Hepatocyte (in vitro differentiated cells): ENCODE measurements at regions not wholly inside any gene's neighbourhood (a gene's known extent, or its start where the extent isn't known, plus 50 kb on each side); places are given as distances from the start of the nearest gene placed in this dataset.

Experiments
- DNase-seq: peaks from one replicate; pipeline ENCODE4 v3.0.0-alpha.2; 2016; ENCODE audit warnings: low spot score
- H2AFZ ChIP-seq: fragments of 200-600 bp; sonication (generic); 2 replicates; pipeline ENCODE4 v1.6.0; 2016; ENCODE audit warnings: antibody characterized with exemption, mild to moderate bottlenecking
- H3K27ac ChIP-seq: fragments of 200-600 bp; sonication (generic); 2 replicates; pipeline ENCODE4 v1.5.1; 2016; ENCODE audit warnings: mild to moderate bottlenecking
- H3K27me3 ChIP-seq: fragments of 200-600 bp; sonication (generic); 2 replicates; pipeline ENCODE4 v1.6.1; 2016
- H3K36me3 ChIP-seq: fragments of 200-600 bp; sonication (generic); replicated peaks from 2 replicates; pipeline ENCODE4 v1.5.1; 2016; ENCODE audit warnings: low read depth; ENCODE audit not compliant: insufficient read depth
- H3K4me1 ChIP-seq: fragments of 200-600 bp; sonication (generic); 2 replicates; pipeline ENCODE4 v1.5.1; 2016; ENCODE audit warnings: mild to moderate bottlenecking, moderate library complexity; ENCODE audit not compliant: insufficient read depth
- H3K4me2 ChIP-seq: fragments of 200-600 bp; sonication (generic); 2 replicates; pipeline ENCODE4 v1.6.0; 2016
- H3K4me3 ChIP-seq: fragments of 200-600 bp; sonication (generic); 2 replicates; pipeline ENCODE4 v1.5.1; 2016; ENCODE audit warnings: mild to moderate bottlenecking
- H3K79me2 ChIP-seq: fragments of 200-600 bp; sonication (generic); 2 replicates; pipeline ENCODE4 v1.6.0; 2017; ENCODE audit warnings: mild to moderate bottlenecking
- H3K9me2 ChIP-seq: fragments of 200-600 bp; sonication (generic); replicated peaks from 2 replicates; pipeline ENCODE4 v1.6.0; 2017; ENCODE audit warnings: mild to moderate bottlenecking; ENCODE audit not compliant: insufficient read depth
- H3K9me3 ChIP-seq: fragments of 200-600 bp; sonication (generic); 2 replicates; pipeline ENCODE4 v1.5.1; 2016; ENCODE audit warnings: low read depth, mild to moderate bottlenecking
- H4K20me1 ChIP-seq: fragments of 200-600 bp; sonication (generic); 2 replicates; pipeline ENCODE4 v1.6.0; 2016; ENCODE audit warnings: mild to moderate bottlenecking; ENCODE audit not compliant: insufficient read depth, poor library complexity, severe bottlenecking
- CTCF ChIP-seq: fragments of 200-600 bp; sonication (generic); IDR thresholded peaks from 2 replicates; pipeline ENCODE4 v1.5.1; 2016; ENCODE audit warnings: antibody characterized with exemption, mild to moderate bottlenecking; ENCODE audit not compliant: poor library complexity
- EZH2 ChIP-seq: fragments of 200-600 bp; sonication (generic); IDR thresholded peaks from 2 replicates; pipeline ENCODE4 v1.6.1; 2016; ENCODE audit warnings: antibody characterized with exemption, mild to moderate bottlenecking, borderline replicate concordance
- EZH2phosphoT487 ChIP-seq: fragments of 200-600 bp; sonication (generic); IDR thresholded peaks from one replicate; pipeline ENCODE4 v1.6.1; 2018; ENCODE audit warnings: antibody characterized with exemption, mild to moderate bottlenecking, low read depth, moderate library complexity; ENCODE audit not compliant: unreplicated experiment, severe bottlenecking
- WGBS: methylation state at CpG from one replicate; pipeline ENCODE4 v1.1.6; 2016; ENCODE audit warnings: low lambda C conversion rate; ENCODE audit errors: missing lambda C conversion rate; 5-methylcytosine and 5-hydroxymethylcytosine counted together

GRCh38 chr7:46488607-46489006 lies 567.5 kb upstream of the IGFBP3 start:
- H3K9me3 ChIP-seq: no peaks in the 10 kb centered on the region
- H3K4me3 ChIP-seq: no peak overlapping the region
- H3K27ac ChIP-seq: no peak overlapping the region
- H3K27me3 ChIP-seq: no peaks in the 10 kb centered on the region
- H3K4me2 ChIP-seq: no peak overlapping the region
- H4K20me1 ChIP-seq: no peaks in the 10 kb centered on the region
- TF ChIP-seq EZH2phosphoT487 (no peak), CTCF (no peak), EZH2 (no peak)
- H3K9me2 ChIP-seq: no peaks in the 10 kb centered on the region
- WGBS: 59% methylated on average over 2 of the region's 2 CpGs
- peaks cover 18% of the 10 kb centered on the region for H3K4me1 ChIP-seq
- no peak overlapping the region for H2AFZ ChIP-seq
- H3K36me3 ChIP-seq: no peaks in the 10 kb centered on the region
- DNase-seq: no peak
- no peaks in the 10 kb centered on the region for H3K79me2 ChIP-seq

- 65% methylated on average over 5 of the region's 5 CpGs for WGBS
- TF ChIP-seq EZH2phosphoT487: no peak
- TF ChIP-seq CTCF: no peak
- no peak for TF ChIP-seq EZH2
- Histone ChIP-seq H3K4me2 (no peak overlapping the region), H3K79me2 (no peaks in the 10 kb centered on the region), H3K4me3 (no peak overlapping the region), H3K9me3 (no peaks in the 10 kb centered on the region), H2AFZ (no peak overlapping the region), H3K36me3 (no peaks in the 10 kb centered on the region), H3K9me2 (no peaks in the 10 kb centered on the region), H4K20me1 (no peaks in the 10 kb centered on the region), H3K27me3 (no peaks in the 10 kb centered on the region), H3K4me1 (peaks cover 18% of the 10 kb centered on the region), H3K27ac (peak overlapping the region; percentile 47)
- peak; percentile 48 for DNase-seq
These were observed 565.5 kb upstream of the IGFBP3 start for GRCh38 chr7:46486256-46487206.

- H3K79me2 ChIP-seq: no peaks in the 10 kb centered on the region
- H3K36me3 ChIP-seq: no peaks in the 10 kb centered on the region
- peaks cover 18% of the 10 kb centered on the region for H3K4me1 ChIP-seq
- TF ChIP-seq EZH2 (no peak), CTCF (no peak), EZH2phosphoT487 (no peak)
- no peaks in the 10 kb centered on the region for H3K9me3 ChIP-seq
- no peaks in the 10 kb centered on the region for H3K27me3 ChIP-seq
- WGBS: 62% methylated on average over 3 of the region's 3 CpGs
- H3K4me2 ChIP-seq: no peak overlapping the region
- DNase-seq: no peak
- H2AFZ ChIP-seq: no peak overlapping the region
- H3K27ac ChIP-seq: peak overlapping the region; percentile 47
- no peaks in the 10 kb centered on the region for H4K20me1 ChIP-seq
- no peak overlapping the region for H3K4me3 ChIP-seq
- H3K9me2 ChIP-seq: no peaks in the 10 kb centered on the region
These were observed 564.5 kb upstream of the IGFBP3 start for GRCh38 chr7:46485481-46486065.
